IPS-18a (cell line): ENCODE measurements at regions not wholly inside any gene's neighbourhood (a gene's known extent, or its start where the extent isn't known, plus 50 kb on each side); places are given as distances from the start of the nearest gene placed in this dataset.
"Not testable (repeated sequence)": the region's sequence is repeated elsewhere in the genome, so short reads cannot be mapped to it uniquely, and the experiment has no call there.

Experiments used
- H3K27ac ChIP-seq: one replicate; pipeline ENCODE4 v1.5.1; 2013; ENCODE audit warnings: low read length
- H3K27me3 ChIP-seq: one replicate; pipeline ENCODE4 v1.6.1; 2013; ENCODE audit warnings: mild to moderate bottlenecking, low read length; ENCODE audit not compliant: control insufficient read depth, insufficient read depth
- H3K36me3 ChIP-seq: one replicate; pipeline ENCODE4 v1.6.1; 2013; ENCODE audit warnings: low read depth, low read length; ENCODE audit not compliant: control insufficient read depth
- H3K4me1 ChIP-seq: one replicate; pipeline ENCODE4 v1.6.1; 2013; ENCODE audit warnings: low read depth, low read length; ENCODE audit not compliant: control insufficient read depth
- H3K4me3 ChIP-seq: one replicate; pipeline ENCODE4 v1.5.1; 2013; ENCODE audit warnings: low read length
- H3K9ac ChIP-seq: one replicate; pipeline ENCODE4 v1.6.1; 2013; ENCODE audit warnings: mild to moderate bottlenecking, low read length, moderate library complexity
- H3K9me3 ChIP-seq: one replicate; pipeline ENCODE4 v1.6.1; 2013; ENCODE audit warnings: low read depth, low read length; ENCODE audit not compliant: control insufficient read depth

DNA sequence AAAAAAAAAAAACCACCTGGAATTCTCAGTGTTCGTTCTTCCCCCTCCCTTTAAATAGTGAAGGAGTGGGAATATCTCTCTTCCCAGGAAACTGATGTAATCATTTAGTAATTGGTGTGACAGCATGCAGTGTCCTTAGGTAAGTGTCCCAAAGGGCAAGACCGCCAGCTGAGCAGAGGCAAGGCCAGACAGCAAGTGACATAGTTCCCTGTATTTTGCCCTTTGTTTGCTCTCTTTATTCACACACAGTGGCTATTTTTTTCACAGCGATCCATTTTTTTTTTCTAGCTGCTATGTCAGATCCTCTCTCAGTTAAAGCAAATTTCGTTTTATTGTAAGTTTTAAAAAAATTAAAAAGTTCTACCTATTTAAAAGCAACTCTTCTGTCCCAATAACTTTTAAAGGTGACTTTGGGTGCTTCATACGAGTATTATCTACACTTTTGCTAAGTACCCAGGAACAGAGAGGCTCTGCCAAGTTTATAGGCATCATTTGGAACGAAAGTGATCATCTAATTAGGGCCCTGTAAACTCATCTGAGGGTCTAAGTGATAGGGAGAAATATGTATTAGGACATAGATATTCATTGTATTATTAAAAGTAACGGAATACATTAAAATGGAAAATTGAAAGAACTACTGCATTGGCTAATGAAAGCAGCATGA lies 98.2 kb upstream of the ALDH1A1 start:
- Histone ChIP-seq H3K4me1 (peaks cover 38% of the 10 kb centered on the region), H3K27ac (peak overlapping the region; percentile 39), H3K9me3 (no peaks in the 10 kb centered on the region), H3K36me3 (no peaks in the 10 kb centered on the region), H3K27me3 (no peaks in the 10 kb centered on the region), H3K4me3 (no peak overlapping the region), H3K9ac (peak overlapping the region; percentile 28)

GRCh38 chr9:73050065-73050816 lies 97.4 kb upstream of the ALDH1A1 start:
- Histone ChIP-seq H3K27me3 (no peaks in the 10 kb centered on the region), H3K4me1 (peaks cover 38% of the 10 kb centered on the region), H3K9ac (peak overlapping the region; percentile 28), H3K36me3 (no peaks in the 10 kb centered on the region), H3K9me3 (no peaks in the 10 kb centered on the region), H3K27ac (no peak overlapping the region), H3K4me3 (no peak overlapping the region)

DNA sequence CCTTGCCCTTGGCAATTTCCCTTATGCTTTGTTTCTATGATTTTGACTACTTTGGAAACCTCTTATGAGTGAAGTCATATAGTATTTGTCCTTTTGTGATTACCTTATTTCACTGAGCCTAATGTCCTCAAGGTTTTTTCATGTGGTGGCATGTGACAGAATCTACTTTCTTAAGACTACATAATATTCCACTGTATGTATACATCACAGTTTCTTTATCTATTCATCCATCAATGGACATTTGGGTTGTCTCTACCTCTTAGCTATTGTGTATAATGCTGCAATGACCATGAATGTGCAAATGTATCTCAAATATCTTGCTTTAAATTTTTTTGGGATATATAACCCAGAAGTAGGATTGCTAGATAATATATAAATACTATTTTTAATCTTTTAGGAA lies 96.4 kb upstream of the ALDH1A1 start:
- H3K4me1 ChIP-seq, result peaks cover 38% of the 10 kb centered on the region
- H3K27ac ChIP-seq, result no peak overlapping the region
- H3K9ac ChIP-seq, result no peak overlapping the region
- no peak overlapping the region for H3K4me3 ChIP-seq
- no peaks in the 10 kb centered on the region for H3K9me3 ChIP-seq
- H3K27me3 ChIP-seq, result no peaks in the 10 kb centered on the region
- H3K36me3 ChIP-seq, result no peaks in the 10 kb centered on the region

- Histone ChIP-seq H3K27me3 (no peaks in the 10 kb centered on the region), H3K9me3 (no peaks in the 10 kb centered on the region), H3K4me1 (peaks cover 19% of the 10 kb centered on the region), H3K36me3 (no peaks in the 10 kb centered on the region), H3K27ac (no peak overlapping the region), H3K9ac (no peak overlapping the region), H3K4me3 (no peak overlapping the region)
Measured at GRCh38 chr9:73046769-73047168, 93.9 kb upstream of the ALDH1A1 start.

- not testable (repeated sequence) for H3K4me1 ChIP-seq, H3K27me3 ChIP-seq, H3K9ac ChIP-seq, H3K36me3 ChIP-seq, H3K9me3 ChIP-seq, H3K4me3 ChIP-seq, H3K27ac ChIP-seq
Measured at GRCh38 chr9:73044776-73045175, 91.9 kb upstream of the ALDH1A1 start.

GRCh38 chr9:73042155-73042554 lies 89.3 kb upstream of the ALDH1A1 start:
- no peaks in the 10 kb centered on the region for H3K36me3 ChIP-seq
- no peaks in the 10 kb centered on the region for H3K9me3 ChIP-seq
- no peak overlapping the region for H3K9ac ChIP-seq
- H3K4me1 ChIP-seq, result no peaks in the 10 kb centered on the region
- no peak overlapping the region for H3K4me3 ChIP-seq
- no peak overlapping the region for H3K27ac ChIP-seq
- H3K27me3 ChIP-seq, result no peaks in the 10 kb centered on the region

DNA sequence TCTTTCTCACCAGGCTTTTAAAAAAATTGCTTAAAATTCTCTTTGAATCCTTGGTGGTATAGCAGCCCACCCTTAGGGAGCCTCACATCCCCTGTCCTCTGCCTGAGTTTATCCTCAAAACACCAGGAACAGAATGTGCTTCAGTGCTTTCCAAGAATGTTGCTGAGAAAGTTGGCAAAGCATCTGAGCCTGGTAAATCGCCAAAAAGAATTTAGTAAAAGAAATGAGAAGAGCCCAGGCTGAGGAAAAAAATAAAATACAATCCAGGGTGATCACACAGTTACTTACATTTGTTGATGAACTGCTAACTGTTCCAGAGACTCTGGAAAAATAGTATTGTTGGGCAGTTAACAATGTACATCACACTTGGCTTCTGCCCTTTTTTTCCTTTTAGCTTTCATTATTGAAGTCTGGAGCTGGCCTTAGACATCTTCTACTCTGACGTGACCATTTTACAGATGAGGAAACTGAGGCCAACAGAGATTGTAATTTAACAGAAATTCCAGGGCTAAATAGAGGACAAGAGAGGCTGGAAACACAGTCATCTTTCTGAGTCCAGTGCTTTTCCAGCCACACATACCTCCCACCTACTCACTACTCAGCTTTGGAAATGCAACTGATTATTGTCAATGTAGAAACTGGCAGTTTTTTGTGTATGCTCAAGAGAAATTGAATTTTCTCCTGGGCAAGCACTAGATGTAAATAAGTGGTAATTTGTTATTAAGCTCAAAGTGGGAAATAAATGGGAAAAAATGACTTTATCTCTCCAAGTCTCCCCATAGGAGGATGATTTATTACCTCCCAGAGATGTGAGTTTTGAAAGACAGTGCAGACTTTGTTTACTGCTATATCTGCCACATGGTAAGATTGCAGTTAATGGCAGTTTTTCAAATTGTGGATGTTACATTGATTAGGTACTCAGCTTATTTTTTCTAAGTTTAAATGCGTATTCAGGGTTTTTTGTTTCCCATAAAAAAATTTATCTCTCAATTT lies 86.7 kb upstream of the ALDH1A1 start:
- H3K27ac ChIP-seq, result no peak overlapping the region
- H3K4me3 ChIP-seq, result no peak overlapping the region
- no peaks in the 10 kb centered on the region for H3K36me3 ChIP-seq
- H3K9me3 ChIP-seq, result no peaks in the 10 kb centered on the region
- H3K9ac ChIP-seq, result no peak overlapping the region
- H3K4me1 ChIP-seq, result no peaks in the 10 kb centered on the region
- no peaks in the 10 kb centered on the region for H3K27me3 ChIP-seq

DNA sequence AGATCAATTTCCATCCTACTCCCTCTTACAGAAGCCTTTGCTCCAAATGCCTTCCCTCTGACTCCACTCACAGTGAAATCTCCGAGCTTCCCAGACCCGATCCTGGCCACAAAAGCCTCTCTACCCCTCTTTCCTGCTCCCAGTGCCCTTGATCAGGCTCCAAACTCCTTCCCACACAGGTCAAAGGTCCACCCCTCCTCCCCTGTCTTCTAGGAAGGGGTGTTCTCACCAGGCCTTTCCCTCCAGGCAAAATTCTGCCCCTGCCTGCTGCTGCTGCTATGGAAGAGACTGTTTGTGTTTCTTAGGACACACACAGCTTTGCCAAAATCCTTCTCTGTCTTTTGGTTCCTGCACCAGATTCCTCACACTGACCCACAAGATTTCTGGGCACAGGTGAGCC lies 85.8 kb upstream of the ALDH1A1 start:
- Histone ChIP-seq H3K36me3 (no peaks in the 10 kb centered on the region), H3K9me3 (no peaks in the 10 kb centered on the region), H3K27ac (no peak overlapping the region), H3K27me3 (no peaks in the 10 kb centered on the region), H3K9ac (no peak overlapping the region), H3K4me3 (no peak overlapping the region), H3K4me1 (no peaks in the 10 kb centered on the region)

DNA sequence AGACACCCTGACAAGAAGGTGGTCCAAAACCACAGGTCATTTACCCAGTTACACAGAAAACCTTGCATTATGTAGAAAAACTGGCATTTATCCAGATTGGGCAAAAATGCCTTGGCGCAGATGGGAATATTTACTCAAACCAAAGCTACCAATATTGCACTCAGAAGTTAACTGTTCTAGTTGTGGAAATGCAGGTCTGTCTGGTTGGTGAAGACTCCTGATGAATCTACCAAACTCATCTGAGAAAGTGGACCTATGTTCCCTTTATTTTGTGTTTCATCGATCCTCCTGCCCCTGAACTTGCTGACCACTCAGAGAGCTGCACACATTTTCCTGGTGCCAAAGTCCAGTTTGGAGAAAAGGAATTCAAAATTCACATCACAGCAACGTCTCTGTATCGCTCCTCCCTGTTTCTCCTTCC lies 85.2 kb upstream of the ALDH1A1 start:
- no peak overlapping the region for H3K4me3 ChIP-seq
- H3K9ac ChIP-seq, result no peak overlapping the region
- no peaks in the 10 kb centered on the region for H3K4me1 ChIP-seq
- no peaks in the 10 kb centered on the region for H3K27me3 ChIP-seq
- H3K27ac ChIP-seq, result no peak overlapping the region
- no peaks in the 10 kb centered on the region for H3K9me3 ChIP-seq
- H3K36me3 ChIP-seq, result no peaks in the 10 kb centered on the region

- Histone ChIP-seq H3K36me3 (no peaks in the 10 kb centered on the region), H3K9ac (no peak overlapping the region), H3K27ac (no peak overlapping the region), H3K27me3 (no peaks in the 10 kb centered on the region), H3K9me3 (no peaks in the 10 kb centered on the region), H3K4me1 (no peaks in the 10 kb centered on the region), H3K4me3 (no peak overlapping the region)
Measured at GRCh38 chr9:73037613-73038012, 84.8 kb upstream of the ALDH1A1 start.

GRCh38 chr9:73034962-73035361 lies 82.1 kb upstream of the ALDH1A1 start:
- Histone ChIP-seq H3K36me3 (no peaks in the 10 kb centered on the region), H3K27ac (no peak overlapping the region), H3K4me3 (no peak overlapping the region), H3K27me3 (no peaks in the 10 kb centered on the region), H3K9me3 (no peaks in the 10 kb centered on the region), H3K9ac (no peak overlapping the region), H3K4me1 (no peaks in the 10 kb centered on the region)
